ENCODE measurements at regions not wholly inside any gene's neighbourhood (a gene's known extent, or its start where the extent isn't known, plus 50 kb on each side); places are given as distances from the start of the nearest gene placed in this dataset.

GRCh38 chr14:85752175-85752574, 222.2 kb downstream of the FLRT2 start:
- H3K4me3 ChIP-seq (ENCODE audit: low read depth, low read length), result no peak overlapping the region
- no peak for TF ChIP-seq CTCF (IDR thresholded peaks at IDR 0.05; ENCODE audit: low read depth, low read length)
- DNase-seq (ENCODE audit: low read depth), result no peak

DNA sequence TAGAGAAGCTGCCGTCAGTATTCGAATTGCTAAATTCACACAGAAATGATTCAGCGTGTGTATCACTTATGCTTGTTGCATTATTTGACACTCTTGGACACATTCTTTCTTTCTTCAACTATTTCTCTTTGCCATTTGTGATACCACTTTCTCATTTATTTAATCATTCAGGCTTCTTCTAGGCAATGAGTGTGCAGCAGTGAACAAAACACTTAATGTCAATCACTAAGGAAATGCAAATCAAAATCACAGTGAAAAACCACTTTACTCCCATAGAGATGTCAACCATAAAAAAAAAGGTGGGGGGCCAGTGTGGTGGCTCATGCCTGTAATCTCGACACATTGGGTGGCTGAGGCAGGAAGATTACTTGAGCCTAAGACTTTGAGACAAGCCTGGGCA, 214.6 kb downstream of the FLRT2 start:
- no peak for DNase-seq (ENCODE audit: low read depth)
- no peak overlapping the region for H3K4me3 ChIP-seq (ENCODE audit: low read depth, low read length)
- no peak for TF ChIP-seq MYC (IDR thresholded peaks at IDR 0.05; ENCODE audit: low read depth, low read length)
- TF ChIP-seq CTCF (IDR thresholded peaks at IDR 0.05; ENCODE audit: low read depth, low read length), result no peak
- TF ChIP-seq, protein P1, sequence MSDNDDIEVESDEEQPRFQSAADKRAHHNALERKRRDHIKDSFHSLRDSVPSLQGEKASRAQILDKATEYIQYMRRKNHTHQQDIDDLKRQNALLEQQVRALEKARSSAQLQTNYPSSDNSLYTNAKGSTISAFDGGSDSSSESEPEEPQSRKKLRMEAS (IDR thresholded peaks at IDR 0.05; ENCODE audit: low read depth, low read length), result no peak
- no peak for TF ChIP-seq POLR2A (IDR thresholded peaks at IDR 0.05; ENCODE audit: extremely low read depth, insufficient read length)

DNA sequence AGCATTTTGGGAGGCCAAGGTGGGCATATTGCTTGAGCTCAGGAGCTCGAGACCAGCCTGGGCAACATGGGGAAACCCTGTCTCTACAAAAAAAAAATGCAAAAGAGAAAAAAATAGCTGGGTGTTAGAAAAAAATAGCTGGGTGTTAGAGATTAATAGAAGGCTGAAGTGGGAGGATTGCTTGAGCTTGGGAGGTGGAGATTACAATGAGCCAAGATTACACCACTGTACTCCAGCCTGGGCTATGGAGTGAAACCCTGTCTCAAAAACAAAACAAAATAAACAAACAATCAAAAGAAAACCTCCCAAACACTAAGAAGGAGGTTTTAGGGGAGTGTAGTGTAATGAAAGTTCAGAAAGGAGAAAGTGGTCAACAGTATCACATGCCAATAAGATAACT, 202.1 kb downstream of the FLRT2 start:
- H3K4me3 ChIP-seq (ENCODE audit: low read depth, low read length), result no peak overlapping the region
- TF ChIP-seq, protein P1 (IDR thresholded peaks at IDR 0.05; ENCODE audit: low read depth, low read length), result no peak
- TF ChIP-seq POLR2A (IDR thresholded peaks at IDR 0.05; ENCODE audit: extremely low read depth, insufficient read length) (no peak), CTCF (IDR thresholded peaks at IDR 0.05; ENCODE audit: low read depth, low read length) (no peak), MYC (IDR thresholded peaks at IDR 0.05; ENCODE audit: low read depth, low read length) (no peak)
- DNase-seq (ENCODE audit: low read depth), result no peak

DNA sequence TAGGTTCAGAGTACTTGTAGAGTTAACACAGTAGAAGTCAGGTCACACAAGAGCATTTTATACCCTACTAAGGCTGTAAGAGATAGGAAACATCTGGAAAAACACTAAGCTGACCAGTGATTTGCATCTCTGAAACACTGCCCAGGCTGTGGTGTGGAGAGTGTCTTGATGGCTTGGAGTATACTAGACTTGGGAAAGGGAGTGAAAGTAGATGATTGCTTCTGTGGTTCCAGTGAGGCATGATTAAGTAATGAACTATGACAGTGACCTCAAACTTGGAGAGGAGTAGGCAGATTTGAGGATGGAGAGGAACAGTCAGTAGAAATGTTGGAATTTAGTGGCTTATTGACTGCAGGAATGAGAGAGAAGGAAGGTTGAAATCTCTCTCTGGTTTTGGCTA, 201.2 kb downstream of the FLRT2 start:
- H3K4me3 ChIP-seq (ENCODE audit: low read depth, low read length), result no peak overlapping the region
- no peak for DNase-seq (ENCODE audit: low read depth)
- TF ChIP-seq CTCF (IDR thresholded peaks at IDR 0.05; ENCODE audit: low read depth, low read length) (no peak), POLR2A (IDR thresholded peaks at IDR 0.05; ENCODE audit: extremely low read depth, insufficient read length) (no peak), MYC (IDR thresholded peaks at IDR 0.05; ENCODE audit: low read depth, low read length) (no peak)
- TF ChIP-seq, protein P1 (IDR thresholded peaks at IDR 0.05; ENCODE audit: low read depth, low read length), result no peak

DNA sequence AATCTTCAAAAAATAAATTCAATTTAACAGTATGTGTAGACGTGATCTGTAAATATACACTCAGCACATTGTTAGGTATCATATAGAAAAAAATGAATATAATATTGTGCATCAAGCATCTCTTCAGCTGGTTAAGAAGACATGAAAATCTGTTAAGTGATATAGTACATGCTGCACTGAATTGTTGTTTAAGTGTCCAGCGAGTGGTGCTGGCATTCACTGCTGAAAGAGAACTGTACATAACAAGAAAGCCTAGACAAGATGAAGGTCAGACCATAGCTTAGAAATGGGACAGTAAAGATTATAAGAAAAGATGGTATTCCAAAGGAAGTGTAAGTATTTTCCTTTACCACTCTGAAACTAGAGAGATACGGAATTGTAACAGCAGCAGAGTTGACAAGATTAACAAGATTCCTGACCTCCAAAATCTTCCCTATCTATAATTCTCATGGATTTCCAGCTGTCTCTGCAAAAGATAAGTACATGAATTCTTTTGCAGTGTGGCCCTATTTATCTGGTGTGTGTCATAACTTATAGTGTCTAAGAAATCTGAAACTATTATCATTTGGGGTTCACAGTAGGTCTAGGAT, 198.6 kb downstream of the FLRT2 start:
- TF ChIP-seq MYC (IDR thresholded peaks at IDR 0.05; ENCODE audit: low read depth, low read length) (no peak), CTCF (IDR thresholded peaks at IDR 0.05; ENCODE audit: low read depth, low read length) (no peak), POLR2A (IDR thresholded peaks at IDR 0.05; ENCODE audit: extremely low read depth, insufficient read length) (no peak)
- TF ChIP-seq, protein P1 (IDR thresholded peaks at IDR 0.05; ENCODE audit: low read depth, low read length), result no peak
- no peak overlapping the region for H3K4me3 ChIP-seq (ENCODE audit: low read depth, low read length)
- DNase-seq (ENCODE audit: low read depth), result no peak

- no peak for DNase-seq (ENCODE audit: low read depth)
- H3K4me3 ChIP-seq (ENCODE audit: low read depth, low read length), result no peak overlapping the region
These were observed 184.1 kb downstream of the FLRT2 start for GRCh38 chr14:85714069-85714468.

More at GRCh38 chr14:85714069-85714468, 184.1 kb downstream of the FLRT2 start:
- TF ChIP-seq, protein P1 (IDR thresholded peaks at IDR 0.05; ENCODE audit: low read depth, low read length), result no peak
- TF ChIP-seq CTCF (IDR thresholded peaks at IDR 0.05; ENCODE audit: low read depth, low read length) (no peak), POLR2A (IDR thresholded peaks at IDR 0.05; ENCODE audit: extremely low read depth, insufficient read length) (no peak), MYC (IDR thresholded peaks at IDR 0.05; ENCODE audit: low read depth, low read length) (no peak)

All from NB4 (cell line).